ENCODE measurements at regions not wholly inside any gene's neighbourhood (a gene's known extent, or its start where the extent isn't known, plus 50 kb on each side); places are given as distances from the start of the nearest gene placed in this dataset.

GRCh38 chr20:22523128-22523498, 61.3 kb downstream of the FOXA2 start:
- TF ChIP-seq POLR2A (IDR thresholded peaks at IDR 0.05; ENCODE audit: low read depth, low read length) (no peak), TAF1 (IDR thresholded peaks at IDR 0.05; ENCODE audit: low read depth, low read length) (no peak), POLR2AphosphoS5 (IDR thresholded peaks at IDR 0.05; ENCODE audit: low read depth, low read length) (no peak), PAX5 (IDR thresholded peaks at IDR 0.05; ENCODE audit: insufficient read depth, low read length, severe bottlenecking) (no peak)
